CD14-positive monocyte (primary cell): ENCODE measurements at regions not wholly inside any gene's neighbourhood (a gene's known extent, or its start where the extent isn't known, plus 50 kb on each side); places are given as distances from the start of the nearest gene placed in this dataset.

Experiments
- DNase-seq, 3 donors: peaks; one replicate each; pipeline ENCODE4 v3.0.0-alpha.2; 2011 to 2022
- H2AFZ ChIP-seq: 2 replicates; pipeline ENCODE4 v1.6.0; 2012; ENCODE audit warnings: mild to moderate bottlenecking, low read depth, low read length, inconsistent platforms; ENCODE audit not compliant: insufficient read depth, poor library complexity, severe bottlenecking
- H3K27ac ChIP-seq, 2 donors: 1 replicate in 1 of 2; 2 replicates in 1 of 2; pipeline ENCODE4 v1.5.1; 2012 to 2013; ENCODE audit warnings: low read length in 2 of 2, control low read depth in 1 of 2, inconsistent platforms in 1 of 2, low read depth in 1 of 2, mild to moderate bottlenecking in 1 of 2
- H3K27me3 ChIP-seq, 2 donors: one replicate each; pipeline versions ENCODE4 v1.6.0 to v1.6.1; 2011 to 2013; ENCODE audit warnings: low read length in 2 of 2; ENCODE audit not compliant: control insufficient read depth in 2 of 2, insufficient read depth in 2 of 2
- H3K36me3 ChIP-seq, 2 donors: replicated peaks in 1 of 2; 1 replicate in 1 of 2; 2 replicates in 1 of 2; pipeline versions ENCODE4 v1.5.1 to v1.6.1; 2012 to 2013; ENCODE audit warnings: low read length in 2 of 2, control low read depth in 1 of 2, inconsistent platforms in 1 of 2, mild to moderate bottlenecking in 1 of 2; ENCODE audit not compliant: insufficient read depth in 2 of 2, control insufficient read depth in 1 of 2
- H3K4me1 ChIP-seq, 2 donors: 1 replicate in 1 of 2; 2 replicates in 1 of 2; pipeline versions ENCODE4 v1.5.1 to v1.6.1; 2012 to 2013; ENCODE audit warnings: low read length in 2 of 2, control low read depth in 1 of 2, inconsistent platforms in 1 of 2, mild to moderate bottlenecking in 1 of 2, moderate library complexity in 1 of 2; ENCODE audit not compliant: insufficient read depth in 2 of 2, control insufficient read depth in 1 of 2
- H3K4me2 ChIP-seq: replicated peaks from 2 replicates; pipeline ENCODE3; 2012; ENCODE audit warnings: low read length, moderate library complexity, mild to moderate bottlenecking; ENCODE audit not compliant: poor library complexity, severe bottlenecking; ENCODE audit errors: extremely low read depth
- H3K4me3 ChIP-seq, 3 experiments: fragments of 200-600 bp in 1 of 3; sonication (generic) in 1 of 3; replicated peaks in 1 of 3; 1 replicate in 2 of 3; 2 replicates in 1 of 3; pipeline ENCODE4 v1.5.1; 2011 to 2013; ENCODE audit warnings: low read length in 3 of 3, mild to moderate bottlenecking in 3 of 3, control low read depth in 2 of 3, low read depth in 2 of 3, inconsistent platforms in 1 of 3, moderate library complexity in 1 of 3
- H3K79me2 ChIP-seq: 2 replicates; pipeline ENCODE4 v1.6.0; 2012; ENCODE audit warnings: mild to moderate bottlenecking, control low read depth, inconsistent platforms, low read length, moderate library complexity; ENCODE audit not compliant: insufficient read depth
- H3K9ac ChIP-seq: 2 replicates; pipeline ENCODE4 v1.6.0; 2017; ENCODE audit warnings: low read length, mild to moderate bottlenecking; ENCODE audit not compliant: insufficient read depth, poor library complexity, severe bottlenecking
- H3K9me3 ChIP-seq, 2 donors: replicated peaks in 1 of 2; 1 replicate in 1 of 2; 2 replicates in 1 of 2; pipeline versions ENCODE4 v1.5.1 to v1.6.1; 2012 to 2013; ENCODE audit warnings: low read length in 2 of 2, control low read depth in 1 of 2; ENCODE audit not compliant: control insufficient read depth in 1 of 2, insufficient read depth in 1 of 2
- H4K20me1 ChIP-seq: 2 replicates; pipeline ENCODE4 v1.6.0; 2012; ENCODE audit warnings: mild to moderate bottlenecking, low read length, control low read depth, moderate library complexity; ENCODE audit not compliant: insufficient read depth
- H3K27ac Mint-ChIP-seq, 7 donors: one replicate each; pipeline ENCODE4 v1.8.0; 2020; ENCODE audit warnings: mild to moderate bottlenecking in 7 of 7, mixed read lengths in 7 of 7, moderate library complexity in 6 of 7, inconsistent platforms in 2 of 7
- H3K27me3 Mint-ChIP-seq, 3 donors: one replicate each; pipeline ENCODE4 v1.8.0; 2021 to 2022; ENCODE audit warnings: low read depth in 3 of 3, mild to moderate bottlenecking in 3 of 3, mixed read lengths in 3 of 3, moderate library complexity in 3 of 3, inconsistent platforms in 1 of 3
- H3K36me3 Mint-ChIP-seq, 2 donors: one replicate each; pipeline ENCODE4 v1.8.0; 2020; ENCODE audit warnings: mixed read lengths in 2 of 2, inconsistent platforms in 1 of 2, mild to moderate bottlenecking in 1 of 2
- H3K4me1 Mint-ChIP-seq: one replicate; pipeline ENCODE4 v1.8.0; 2020; ENCODE audit warnings: mild to moderate bottlenecking, mixed read lengths
- H3K4me3 Mint-ChIP-seq, 2 donors: one replicate each; pipeline ENCODE4 v1.8.0; 2020; ENCODE audit warnings: mild to moderate bottlenecking in 2 of 2, mixed read lengths in 2 of 2, moderate library complexity in 1 of 2
- H3K9me3 Mint-ChIP-seq, 7 donors: one replicate each; pipeline ENCODE4 v1.8.0; 2020 to 2022; ENCODE audit warnings: mixed read lengths in 7 of 7, mild to moderate bottlenecking in 6 of 7, moderate library complexity in 6 of 7, inconsistent platforms in 2 of 7
- CTCF ChIP-seq: fragments of 200-600 bp; IDR thresholded peaks from one replicate; pipeline ENCODE4 v1.8.0; 2022; ENCODE audit warnings: antibody characterized with exemption, mild to moderate bottlenecking
- WGBS: methylation state at CpG from one replicate; pipeline ENCODE4 v1.1.5; 2013; ENCODE audit warnings: missing lambda C conversion rate; ENCODE audit not compliant: insufficient coverage; 5-methylcytosine and 5-hydroxymethylcytosine counted together
- intact Hi-C, 2 donors: fragments of 100-400 bp; cut with micrococcal nuclease; formaldehyde crosslinking; loops; one replicate each; pipeline versions ENCODE4 v1.15.0 to v1.15.1; 2023

- no peak overlapping the region for H3K4me2 ChIP-seq
- H3K36me3 Mint-ChIP-seq: no peaks in the 10 kb centered on the region
- no peak overlapping the region for H3K27ac Mint-ChIP-seq
- H3K4me1 Mint-ChIP-seq: no peaks in the 10 kb centered on the region
- H4K20me1 ChIP-seq: no peaks in the 10 kb centered on the region
- peaks cover 0 to 4% (median 0%) of the 10 kb centered on the region in 7 donors for H3K9me3 Mint-ChIP-seq
- DNase-seq: no peak
- 83% methylated on average over 3 of the region's 5 CpGs for WGBS
- no peaks in the 10 kb centered on the region for H3K27me3 ChIP-seq
- H3K27me3 Mint-ChIP-seq: peaks cover 0 to 2% (median 0%) of the 10 kb centered on the region in 3 donors
- H3K27ac ChIP-seq: no peak overlapping the region
- intact Hi-C loops: no loop called here
- H3K9ac ChIP-seq: no peak overlapping the region
- H3K9me3 ChIP-seq: no peaks in the 10 kb centered on the region
- H3K4me3 ChIP-seq: no peak overlapping the region
- H3K4me3 Mint-ChIP-seq: no peak overlapping the region
- TF ChIP-seq CTCF: no peak
- H3K36me3 ChIP-seq: no peaks in the 10 kb centered on the region
- no peak overlapping the region for H2AFZ ChIP-seq
- no peaks in the 10 kb centered on the region for H3K79me2 ChIP-seq
- no peaks in the 10 kb centered on the region for H3K4me1 ChIP-seq
Observed at GRCh38 chr6:76708641-76709331, 636.3 kb upstream of the IMPG1 start.

- Mint-ChIP-seq H3K4me3 (no peak overlapping the region), H3K9me3 (peaks cover 0 to 4% (median 0%) of the 10 kb centered on the region in 7 donors), H3K36me3 (no peaks in the 10 kb centered on the region), H3K27ac (no peak overlapping the region), H3K27me3 (peaks cover 0 to 2% (median 0%) of the 10 kb centered on the region in 3 donors), H3K4me1 (no peaks in the 10 kb centered on the region)
- intact Hi-C loops: no loop called here
- no peak overlapping the region for H3K27ac ChIP-seq
- H2AFZ ChIP-seq: no peak overlapping the region
- no peaks in the 10 kb centered on the region for H3K9me3 ChIP-seq
- H4K20me1 ChIP-seq: no peaks in the 10 kb centered on the region
- H3K4me2 ChIP-seq: no peak overlapping the region
- no peaks in the 10 kb centered on the region for H3K27me3 ChIP-seq
- no peak for DNase-seq
- TF ChIP-seq CTCF: no peak
- H3K9ac ChIP-seq: no peak overlapping the region
- H3K4me1 ChIP-seq: no peaks in the 10 kb centered on the region
- no peak overlapping the region for H3K4me3 ChIP-seq
- no peaks in the 10 kb centered on the region for H3K79me2 ChIP-seq
- no peaks in the 10 kb centered on the region for H3K36me3 ChIP-seq
Observed at GRCh38 chr6:76707630-76708029, 635.2 kb upstream of the IMPG1 start.
